Mesendoderm (in vitro differentiated cells): ENCODE measurements at regions not wholly inside any gene's neighbourhood (a gene's known extent, or its start where the extent isn't known, plus 50 kb on each side); places are given as distances from the start of the nearest gene placed in this dataset.
"Not testable (repeated sequence)": the region's sequence is repeated elsewhere in the genome, so short reads cannot be mapped to it uniquely, and the experiment has no call there.

Experiments used
- DNase-seq: peaks from one replicate; pipeline ENCODE4 v3.0.0; 2013
- H2AK5ac ChIP-seq: 2 replicates; pipeline ENCODE4 v1.6.1; 2013; ENCODE audit warnings: low read length, inconsistent platforms
- H2BK120ac ChIP-seq: 2 replicates; pipeline ENCODE4 v1.6.1; 2013; ENCODE audit warnings: low read depth, mild to moderate bottlenecking, low read length, moderate library complexity, mixed read lengths
- H2BK15ac ChIP-seq: replicated peaks from 2 replicates; pipeline ENCODE4 v1.6.1; 2013; ENCODE audit warnings: low read depth, mild to moderate bottlenecking, moderate library complexity
- H2BK5ac ChIP-seq: 2 replicates; pipeline ENCODE4 v1.6.1; 2013; ENCODE audit warnings: low read length, inconsistent platforms
- H3K18ac ChIP-seq: 2 replicates; pipeline ENCODE4 v1.6.1; 2013; ENCODE audit warnings: mild to moderate bottlenecking, low read length, mixed read lengths
- H3K23ac ChIP-seq: one replicate; pipeline ENCODE4 v1.6.1; 2013; ENCODE audit warnings: low read length
- H3K27ac ChIP-seq: 2 replicates; pipeline ENCODE4 v1.5.1; 2013; ENCODE audit warnings: low read depth, mild to moderate bottlenecking, inconsistent platforms, low read length, moderate library complexity
- H3K27me3 ChIP-seq: 2 replicates; pipeline ENCODE4 v1.6.1; 2013; ENCODE audit warnings: low read length, control low read depth, mild to moderate bottlenecking, inconsistent platforms; ENCODE audit not compliant: insufficient read depth, poor library complexity
- H3K36me3 ChIP-seq: 2 replicates; pipeline ENCODE4 v1.6.1; 2013; ENCODE audit warnings: low read length, inconsistent platforms; ENCODE audit not compliant: control insufficient read depth, insufficient read depth
- H3K4ac ChIP-seq: one replicate; pipeline ENCODE4 v1.6.1; 2013; ENCODE audit warnings: low read depth, mild to moderate bottlenecking, low read length, moderate library complexity
- H3K4me1 ChIP-seq: 2 replicates; pipeline ENCODE4 v1.6.1; 2013; ENCODE audit warnings: low read depth, low read length, inconsistent platforms; ENCODE audit not compliant: control insufficient read depth
- H3K4me2 ChIP-seq: 2 replicates; pipeline ENCODE4 v1.6.1; 2013; ENCODE audit warnings: low read length
- H3K4me3 ChIP-seq: 2 replicates; pipeline ENCODE4 v1.5.1; 2013; ENCODE audit warnings: mild to moderate bottlenecking, low read length
- H3K56ac ChIP-seq: one replicate; pipeline ENCODE4 v1.6.1; 2013; ENCODE audit warnings: low read length
- H3K79me1 ChIP-seq: 2 replicates; pipeline ENCODE4 v1.6.1; 2013; ENCODE audit warnings: low read length, inconsistent platforms
- H3K79me2 ChIP-seq: 2 replicates; pipeline ENCODE4 v1.6.1; 2013; ENCODE audit warnings: mild to moderate bottlenecking, low read length; ENCODE audit not compliant: control insufficient read depth, insufficient read depth
- H3K9ac ChIP-seq: 2 replicates; pipeline ENCODE4 v1.6.1; 2013; ENCODE audit warnings: low read length, inconsistent platforms
- H4K5ac ChIP-seq: one replicate; pipeline ENCODE4 v1.6.1; 2013; ENCODE audit warnings: low read length
- H4K8ac ChIP-seq: one replicate; pipeline ENCODE4 v1.6.1; 2013; ENCODE audit warnings: low read depth, mild to moderate bottlenecking, control low read depth, low read length, moderate library complexity
- WGBS: extraction: QIAGEN DNeasy Blood & Tissue Kit; methylation state at CpG from one replicate; pipeline ENCODE4 v1.1.7; 2013; ENCODE audit warnings: low lambda C conversion rate, missing lambda C conversion rate; ENCODE audit not compliant: insufficient coverage; ENCODE audit errors: extremely low coverage; 5-methylcytosine and 5-hydroxymethylcytosine counted together

GRCh38 chr5:136579238-136579637, 213.9 kb upstream of the TRPC7 start:
- no peak overlapping the region for H3K4me3 ChIP-seq
- H3K4me2 ChIP-seq, result no peak overlapping the region
- no peak overlapping the region for H2BK15ac ChIP-seq
- H3K4me1 ChIP-seq, result no peaks in the 10 kb centered on the region
- no peak for DNase-seq
- no peak overlapping the region for H3K4ac ChIP-seq
- H3K9ac ChIP-seq, result no peak overlapping the region
- no peak overlapping the region for H2BK5ac ChIP-seq
- H3K23ac ChIP-seq, result no peak overlapping the region
- no peak overlapping the region for H4K5ac ChIP-seq
- no peaks in the 10 kb centered on the region for H3K79me2 ChIP-seq
- H3K56ac ChIP-seq, result no peak overlapping the region
- no peak overlapping the region for H3K27ac ChIP-seq
- H3K36me3 ChIP-seq, result no peaks in the 10 kb centered on the region
- H2AK5ac ChIP-seq, result no peak overlapping the region
- WGBS, result no CpG with 5 or more reads among the region's 3 CpGs
- no peak overlapping the region for H3K18ac ChIP-seq
- no peaks in the 10 kb centered on the region for H3K27me3 ChIP-seq
- H4K8ac ChIP-seq, result no peak overlapping the region
- no peak overlapping the region for H2BK120ac ChIP-seq
- no peaks in the 10 kb centered on the region for H3K79me1 ChIP-seq

- H2BK5ac ChIP-seq, H3K9ac ChIP-seq, H3K4me1 ChIP-seq, H3K56ac ChIP-seq, H3K18ac ChIP-seq, H3K23ac ChIP-seq, H3K79me2 ChIP-seq, H3K79me1 ChIP-seq, H3K4me2 ChIP-seq, H3K4ac ChIP-seq, H3K36me3 ChIP-seq, H4K5ac ChIP-seq, DNase-seq, H2AK5ac ChIP-seq, H2BK15ac ChIP-seq, H3K4me3 ChIP-seq, H3K27ac ChIP-seq, H4K8ac ChIP-seq, H3K27me3 ChIP-seq: not testable (repeated sequence)
- peak overlapping the region; percentile 28 for H2BK120ac ChIP-seq
Measured at GRCh38 chr5:136569875-136570274, 204.5 kb upstream of the TRPC7 start.

- not testable (repeated sequence) for H3K79me1 ChIP-seq, H3K4ac ChIP-seq
Measured at GRCh38 chr5:136565457-136565856, 200.1 kb upstream of the TRPC7 start.

GRCh38 chr5:136565050-136565449, 199.7 kb upstream of the TRPC7 start:
- H2BK15ac ChIP-seq, H3K79me2 ChIP-seq, H3K27me3 ChIP-seq, H3K79me1 ChIP-seq, H3K9ac ChIP-seq, H2BK120ac ChIP-seq, H3K4me3 ChIP-seq, H4K5ac ChIP-seq, H2BK5ac ChIP-seq, H2AK5ac ChIP-seq, H3K23ac ChIP-seq, H3K4ac ChIP-seq, H3K4me2 ChIP-seq, H3K36me3 ChIP-seq, H3K18ac ChIP-seq, H4K8ac ChIP-seq: not testable (repeated sequence)
- peak overlapping the region; percentile 2 for H3K56ac ChIP-seq
- peak overlapping the region; percentile 57 for H3K27ac ChIP-seq
- WGBS, result no CpG with 5 or more reads among the region's 1 CpG
- DNase-seq, result peak; percentile 13
- peaks cover 12% of the 10 kb centered on the region for H3K4me1 ChIP-seq

More at GRCh38 chr5:136565457-136565856, 200.1 kb upstream of the TRPC7 start:
- not testable (repeated sequence) for H2BK15ac ChIP-seq, H2AK5ac ChIP-seq, H3K79me2 ChIP-seq, H2BK5ac ChIP-seq, H3K56ac ChIP-seq, H3K9ac ChIP-seq, H4K8ac ChIP-seq, H3K23ac ChIP-seq, H3K27me3 ChIP-seq, H3K4me3 ChIP-seq, H4K5ac ChIP-seq, H2BK120ac ChIP-seq, H3K36me3 ChIP-seq, H3K4me2 ChIP-seq, H3K18ac ChIP-seq
- no CpG with 5 or more reads among the region's 3 CpGs for WGBS
- H3K4me1 ChIP-seq, result peaks cover 12% of the 10 kb centered on the region
- H3K27ac ChIP-seq, result peak overlapping the region; percentile 57
- peak; percentile 35 for DNase-seq

- not testable (repeated sequence) for H3K36me3 ChIP-seq, H3K23ac ChIP-seq, H3K9ac ChIP-seq, H2AK5ac ChIP-seq, H2BK5ac ChIP-seq, H2BK15ac ChIP-seq, H3K4me2 ChIP-seq, H3K79me2 ChIP-seq, H4K5ac ChIP-seq, H3K27me3 ChIP-seq, H3K18ac ChIP-seq, H3K79me1 ChIP-seq, H3K4me3 ChIP-seq, H3K56ac ChIP-seq, H4K8ac ChIP-seq
- whole genome bisulfite sequencing, result no CpG with 5 or more reads among the region's 5 CpGs
- peak overlapping the region; percentile 24 for H3K4ac ChIP-seq
- peaks cover 12% of the 10 kb centered on the region for H3K4me1 ChIP-seq
- H2BK120ac ChIP-seq, result peak overlapping the region; percentile 23
- peak; percentile 39 for DNase-seq
- H3K27ac ChIP-seq, result peak overlapping the region; percentile 57
Measured at GRCh38 chr5:136564431-136564830, 199.1 kb upstream of the TRPC7 start.

- H3K4ac ChIP-seq, result no peak overlapping the region
- peak overlapping the region; percentile 6 for H4K8ac ChIP-seq
- H3K27me3 ChIP-seq, result no peaks in the 10 kb centered on the region
- WGBS, result no CpG with 5 or more reads among the region's 6 CpGs
- no peak overlapping the region for H3K4me3 ChIP-seq
- H3K4me1 ChIP-seq, result peaks cover 12% of the 10 kb centered on the region
- no peaks in the 10 kb centered on the region for H3K36me3 ChIP-seq
- no peak overlapping the region for H2BK120ac ChIP-seq
- H3K56ac ChIP-seq, result no peak overlapping the region
- H4K5ac ChIP-seq, result no peak overlapping the region
- no peak overlapping the region for H3K23ac ChIP-seq
- no peak overlapping the region for H3K4me2 ChIP-seq
- no peak overlapping the region for H3K9ac ChIP-seq
- H3K18ac ChIP-seq, result peak overlapping the region; percentile 60
- no peak overlapping the region for H3K27ac ChIP-seq
- H2BK15ac ChIP-seq, result no peak overlapping the region
- H2BK5ac ChIP-seq, result no peak overlapping the region
- H2AK5ac ChIP-seq, result no peak overlapping the region
- peak; percentile 83 for DNase-seq
- no peaks in the 10 kb centered on the region for H3K79me2 ChIP-seq
- H3K79me1 ChIP-seq, result no peaks in the 10 kb centered on the region
Measured at GRCh38 chr5:136563489-136563888, 198.1 kb upstream of the TRPC7 start.
